ENCODE measurements at regions not wholly inside any gene's neighbourhood (a gene's known extent, or its start where the extent isn't known, plus 50 kb on each side); places are given as distances from the start of the nearest gene placed in this dataset.

DNA sequence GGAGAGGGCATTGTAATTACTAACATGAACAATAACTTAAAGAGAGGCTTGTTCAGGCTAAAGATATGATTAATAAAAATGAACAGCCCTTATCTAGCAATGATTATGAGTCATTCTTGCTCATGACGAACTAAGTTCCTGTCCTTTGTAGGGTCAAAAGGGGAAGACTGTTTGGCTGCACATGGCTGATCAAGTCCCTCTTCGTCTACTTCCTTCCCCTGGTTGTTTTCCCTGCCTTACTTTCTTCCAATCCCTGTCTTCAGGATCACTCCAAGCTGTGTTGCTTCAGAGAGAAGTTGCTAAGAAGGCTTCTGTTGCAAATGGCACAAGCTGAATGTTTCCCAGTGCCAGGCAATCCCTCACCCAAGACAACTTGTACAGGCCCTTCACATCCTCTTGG is 115.0 kb upstream of the HS3ST1 start:
- no peaks in the 10 kb centered on the region for H3K4me1 ChIP-seq
- H3K27me3 ChIP-seq = no peaks in the 10 kb centered on the region
- no peak overlapping the region for H3K27ac ChIP-seq
- WGBS (ENCODE audit: insufficient coverage, low coverage, low lambda C conversion rate, missing lambda C conversion rate) = 15% methylated on average over 2 of the region's 2 CpGs
- ATAC-seq = peak; percentile 73 to 94 (median 81)
- DNase-seq = no peak
- H3K9me3 ChIP-seq = no peaks in the 10 kb centered on the region
- no peaks in the 10 kb centered on the region for H3K36me3 ChIP-seq
- H3K4me3 ChIP-seq = no peak overlapping the region
- TF ChIP-seq, protein P1, sequence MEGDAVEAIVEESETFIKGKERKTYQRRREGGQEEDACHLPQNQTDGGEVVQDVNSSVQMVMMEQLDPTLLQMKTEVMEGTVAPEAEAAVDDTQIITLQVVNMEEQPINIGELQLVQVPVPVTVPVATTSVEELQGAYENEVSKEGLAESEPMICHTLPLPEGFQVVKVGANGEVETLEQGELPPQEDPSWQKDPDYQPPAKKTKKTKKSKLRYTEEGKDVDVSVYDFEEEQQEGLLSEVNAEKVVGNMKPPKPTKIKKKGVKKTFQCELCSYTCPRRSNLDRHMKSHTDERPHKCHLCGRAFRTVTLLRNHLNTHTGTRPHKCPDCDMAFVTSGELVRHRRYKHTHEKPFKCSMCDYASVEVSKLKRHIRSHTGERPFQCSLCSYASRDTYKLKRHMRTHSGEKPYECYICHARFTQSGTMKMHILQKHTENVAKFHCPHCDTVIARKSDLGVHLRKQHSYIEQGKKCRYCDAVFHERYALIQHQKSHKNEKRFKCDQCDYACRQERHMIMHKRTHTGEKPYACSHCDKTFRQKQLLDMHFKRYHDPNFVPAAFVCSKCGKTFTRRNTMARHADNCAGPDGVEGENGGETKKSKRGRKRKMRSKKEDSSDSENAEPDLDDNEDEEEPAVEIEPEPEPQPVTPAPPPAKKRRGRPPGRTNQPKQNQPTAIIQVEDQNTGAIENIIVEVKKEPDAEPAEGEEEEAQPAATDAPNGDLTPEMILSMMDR (IDR thresholded peaks at IDR 0.05) = no peak
- TF ChIP-seq POLR2A (IDR thresholded peaks at IDR 0.05) = no peak
- intact Hi-C loops (cut with DNase I) = no loop called here

DNA sequence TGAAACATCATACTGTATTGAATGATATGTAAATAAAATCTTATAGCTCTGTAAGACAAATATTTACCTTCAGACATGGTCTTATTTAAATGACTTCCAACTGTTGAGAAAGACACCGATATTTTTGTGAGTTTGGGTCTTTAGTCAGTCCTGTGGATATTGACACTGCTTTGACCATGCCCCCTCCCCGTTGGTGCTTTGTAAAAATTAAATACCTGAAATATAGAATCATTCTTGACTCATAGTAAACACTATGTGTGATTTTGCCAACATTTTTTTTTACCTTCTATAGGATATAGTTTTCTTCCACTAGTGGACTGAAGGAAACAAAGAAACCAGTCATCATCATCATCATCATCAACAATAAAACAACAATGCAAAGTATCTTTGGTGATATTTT is 114.3 kb upstream of the HS3ST1 start:
- Histone ChIP-seq H3K9me3 (no peaks in the 10 kb centered on the region), H3K4me3 (no peak overlapping the region), H3K4me1 (no peaks in the 10 kb centered on the region), H3K27ac (no peak overlapping the region), H3K27me3 (no peaks in the 10 kb centered on the region), H3K36me3 (no peaks in the 10 kb centered on the region)
- WGBS (ENCODE audit: insufficient coverage, low coverage, low lambda C conversion rate, missing lambda C conversion rate) = 64% methylated on average over 2 of the region's 2 CpGs
- no peak for ATAC-seq
- intact Hi-C loops (cut with DNase I) = no loop called here
- TF ChIP-seq POLR2A (IDR thresholded peaks at IDR 0.05) = no peak
- TF ChIP-seq, protein P1 (IDR thresholded peaks at IDR 0.05) = no peak
- DNase-seq = no peak

DNA sequence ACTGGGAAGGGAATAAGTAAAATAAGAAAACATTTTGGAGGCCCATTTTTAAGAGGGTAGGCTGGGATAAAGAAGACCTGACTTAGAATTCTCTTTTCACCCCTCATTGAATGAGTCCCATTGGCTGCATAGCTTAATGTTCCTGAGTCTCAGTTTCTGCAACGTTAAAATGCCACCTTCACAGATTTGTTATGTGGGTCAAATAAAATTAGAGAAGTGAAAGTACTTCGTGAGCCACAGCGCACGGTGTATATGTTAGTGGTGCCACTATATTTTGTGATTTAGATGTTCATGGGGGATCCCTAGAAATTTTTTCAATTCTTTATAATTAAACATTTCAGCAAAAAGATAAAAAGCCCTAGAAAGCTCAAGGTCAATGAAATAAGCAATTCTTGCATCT is 109.2 kb upstream of the HS3ST1 start:
- Histone ChIP-seq H3K27ac (no peak overlapping the region), H3K9me3 (no peaks in the 10 kb centered on the region), H3K27me3 (no peaks in the 10 kb centered on the region), H3K36me3 (no peaks in the 10 kb centered on the region), H3K4me3 (no peak overlapping the region), H3K4me1 (no peaks in the 10 kb centered on the region)
- DNase-seq = no peak
- ATAC-seq = no peak
- WGBS (ENCODE audit: insufficient coverage, low coverage, low lambda C conversion rate, missing lambda C conversion rate) = 49% methylated on average over 4 of the region's 4 CpGs
- no peak for TF ChIP-seq POLR2A (IDR thresholded peaks at IDR 0.05)
- TF ChIP-seq, protein P1 (IDR thresholded peaks at IDR 0.05) = no peak
- intact Hi-C loops (cut with DNase I) = no loop called here

DNA sequence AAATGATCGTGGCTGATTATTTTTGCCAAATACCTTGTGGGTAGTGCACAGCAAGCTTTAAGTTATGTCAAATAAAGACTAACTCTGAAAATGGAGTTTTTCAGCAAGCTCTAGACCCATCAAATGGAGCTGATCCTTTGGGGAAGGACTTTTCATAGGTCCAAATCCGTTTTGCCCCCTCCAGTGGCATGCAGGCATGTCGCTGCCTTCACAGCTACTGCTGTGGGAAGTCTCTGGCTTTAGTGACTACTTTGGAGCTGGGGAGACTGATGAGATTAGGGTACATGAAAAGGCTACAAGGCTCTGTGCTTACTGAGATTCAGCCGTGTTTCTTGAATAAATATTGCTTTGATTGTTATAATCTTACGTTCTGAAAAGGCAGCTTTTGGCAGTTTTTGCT is 106.6 kb upstream of the HS3ST1 start:
- Histone ChIP-seq H3K4me1 (no peaks in the 10 kb centered on the region), H3K9me3 (no peaks in the 10 kb centered on the region), H3K27me3 (no peaks in the 10 kb centered on the region), H3K36me3 (no peaks in the 10 kb centered on the region), H3K27ac (no peak overlapping the region), H3K4me3 (no peak overlapping the region)
- WGBS (ENCODE audit: insufficient coverage, low coverage, low lambda C conversion rate, missing lambda C conversion rate) = 43% methylated on average over 4 of the region's 5 CpGs
- DNase-seq (no peak), ATAC-seq (no peak)
- intact Hi-C loops (cut with DNase I) = no loop called here
- TF ChIP-seq, protein P1 (IDR thresholded peaks at IDR 0.05) = no peak
- TF ChIP-seq POLR2A (IDR thresholded peaks at IDR 0.05) = no peak

All from right lobe of liver (tissue), 6 donors.